T-helper 1 cell (primary cell): ENCODE measurements at regions not wholly inside any gene's neighbourhood (a gene's known extent, or its start where the extent isn't known, plus 50 kb on each side); places are given as distances from the start of the nearest gene placed in this dataset.

ENCODE experiments used
- DNase-seq, 5 donors: peaks; one replicate each; pipeline ENCODE4 v3.0.0-alpha.2; 2012 to 2020

DNA sequence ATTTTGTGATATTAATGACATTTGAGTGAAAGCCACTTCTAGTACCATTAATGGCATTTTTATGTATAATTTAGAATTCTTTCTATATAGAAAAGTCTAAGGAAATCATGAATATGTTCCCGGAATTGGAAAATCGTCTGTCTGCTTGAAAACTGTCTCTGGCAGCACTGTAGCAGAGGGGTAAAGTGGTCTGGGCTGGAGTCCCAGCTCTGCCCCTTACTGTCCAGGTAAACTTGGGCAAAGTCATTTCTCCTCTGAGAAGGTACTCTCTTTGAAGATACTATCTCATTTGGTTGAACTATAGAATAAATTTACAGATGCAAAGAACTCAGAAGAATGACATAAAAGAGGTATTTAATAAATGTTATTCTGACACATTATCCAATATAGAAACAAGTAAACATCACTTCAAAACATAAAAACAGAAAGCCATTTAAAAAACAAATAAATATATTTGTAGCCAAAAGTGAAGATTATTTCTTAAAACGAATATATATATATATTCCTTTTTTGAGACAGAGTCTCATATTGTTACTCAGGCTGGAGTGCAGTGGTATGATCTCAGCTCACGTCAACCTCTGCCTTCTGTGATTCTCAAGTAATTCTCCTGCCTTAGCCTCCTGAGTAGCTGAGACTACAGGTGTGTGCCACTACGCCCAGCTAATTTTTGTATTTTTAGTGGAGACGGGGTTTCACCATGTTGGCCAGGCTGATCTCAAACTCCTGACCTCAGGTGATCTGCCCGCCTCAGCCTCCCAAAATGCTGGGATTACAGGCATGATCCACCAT, 149.8 kb upstream of the ITGA4 start:
- DNase-seq = peak in 1 of 5 donors; percentile 41

DNA sequence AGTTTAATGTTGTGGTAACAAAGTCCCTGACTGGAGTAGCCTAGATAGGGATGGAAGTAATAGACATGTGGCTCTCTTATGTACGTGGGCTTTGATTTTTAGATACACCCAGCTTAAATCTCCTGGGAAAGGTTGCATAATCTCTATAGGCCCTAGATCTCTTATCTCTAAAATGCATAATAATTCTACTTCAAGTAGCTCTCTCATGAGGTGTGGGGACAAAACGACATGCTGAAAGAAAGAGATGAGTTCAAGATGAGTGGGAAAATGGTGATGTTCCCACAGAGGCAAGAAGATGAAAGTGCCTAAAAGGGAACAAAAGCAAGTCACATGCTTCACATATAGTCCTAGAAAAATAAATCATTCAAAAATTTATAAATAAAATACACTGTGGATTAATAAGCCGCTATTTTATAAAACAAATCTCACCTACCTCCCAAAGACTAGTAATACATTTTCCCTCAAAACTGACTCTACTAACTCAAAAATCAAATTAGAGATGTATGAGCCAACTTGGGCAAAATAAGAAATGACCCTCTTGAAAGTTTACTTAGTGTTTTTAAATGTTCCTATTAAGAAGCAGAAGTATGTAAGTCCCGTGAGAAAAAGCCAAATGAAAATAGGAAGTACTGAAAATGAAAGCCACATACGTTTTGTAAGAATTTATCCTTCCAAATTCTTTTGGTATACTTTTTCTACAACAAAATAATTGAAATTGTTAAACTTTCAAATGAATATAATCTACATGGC, 148.2 kb upstream of the ITGA4 start:
- DNase-seq = peak in 1 of 5 donors; percentile 32

DNA sequence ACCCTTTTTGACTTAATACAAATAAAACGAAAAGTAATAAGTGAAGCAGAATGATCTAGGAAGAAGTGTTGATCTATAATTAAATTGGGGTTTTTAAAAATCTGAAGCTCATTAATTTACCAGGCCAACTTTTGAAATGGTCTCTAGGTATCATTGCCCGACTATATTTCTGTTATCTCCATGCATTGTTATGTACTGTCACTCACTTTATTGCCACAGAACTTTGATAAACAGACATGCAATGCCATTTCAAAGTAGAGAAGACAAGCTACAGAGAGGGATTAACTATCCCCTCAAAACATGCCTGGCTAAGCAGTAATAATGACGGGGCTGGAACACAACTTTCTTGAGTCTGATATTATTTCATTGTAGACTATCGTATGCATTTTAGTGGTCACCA, 147.6 kb upstream of the ITGA4 start:
- peak in 1 of 5 donors; percentile 24 for DNase-seq

DNA sequence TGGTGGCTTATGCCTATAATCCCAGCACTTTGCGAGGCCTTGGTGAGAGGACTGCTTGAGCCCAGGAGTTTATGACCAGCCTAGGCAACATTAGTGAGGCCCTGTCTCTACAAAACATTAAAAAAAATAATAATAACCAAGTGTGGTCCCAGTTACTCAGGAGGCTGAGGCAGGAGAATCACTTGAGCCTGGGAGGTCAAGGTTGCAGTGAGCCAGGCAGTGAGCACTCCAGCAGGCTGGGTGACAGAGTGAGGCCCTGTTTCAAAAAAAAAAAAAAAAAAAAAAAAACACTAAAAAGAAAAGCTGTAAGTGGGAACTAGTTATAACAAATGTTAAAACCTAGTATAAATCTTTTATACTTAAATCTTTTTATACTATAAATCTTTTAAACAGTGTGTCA, 146.2 kb upstream of the ITGA4 start:
- DNase-seq = peak in 1 of 5 donors; percentile 17

DNA sequence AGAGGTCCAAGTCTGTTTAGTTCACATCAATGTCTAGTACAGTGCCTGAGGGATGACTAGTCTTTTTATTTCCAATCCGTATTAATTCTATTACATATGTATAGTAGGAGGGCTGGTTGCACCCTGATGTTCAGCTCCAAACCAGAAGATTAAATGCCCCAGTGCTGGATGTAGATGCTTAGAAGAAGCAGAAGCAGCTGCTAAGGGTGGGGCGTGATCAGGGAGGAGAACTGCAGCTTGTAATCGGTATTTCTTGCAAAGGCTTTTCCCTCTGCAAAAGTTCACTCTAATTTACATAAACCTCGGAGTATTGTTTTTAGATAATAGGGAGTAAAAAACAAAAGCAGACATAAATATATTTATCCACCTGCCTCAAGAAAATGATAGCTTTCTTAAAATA, 145.3 kb upstream of the ITGA4 start:
- peak in 1 of 5 donors; percentile 45 for DNase-seq

DNA sequence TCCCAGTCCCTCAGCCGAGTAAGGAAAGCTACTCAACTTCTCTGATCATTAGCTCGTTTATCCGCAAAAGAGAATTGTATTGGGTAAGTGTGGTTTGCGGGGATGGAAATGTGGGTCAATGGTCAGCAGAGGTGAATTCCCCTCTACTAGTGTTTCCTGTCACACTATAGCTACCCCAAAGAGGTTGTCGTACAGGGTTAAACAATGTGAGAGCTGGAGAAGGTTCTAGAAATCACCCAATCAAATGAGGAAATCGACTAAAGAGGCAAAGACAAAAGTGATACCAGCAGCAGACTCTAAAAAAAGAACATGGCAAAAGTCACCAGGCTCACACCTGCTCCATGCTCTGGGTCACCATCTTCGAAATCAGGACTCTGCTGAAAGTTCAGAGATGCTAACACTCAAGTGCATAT, 144.7 kb upstream of the ITGA4 start:
- peak in 1 of 5 donors; percentile 81 for DNase-seq

DNA sequence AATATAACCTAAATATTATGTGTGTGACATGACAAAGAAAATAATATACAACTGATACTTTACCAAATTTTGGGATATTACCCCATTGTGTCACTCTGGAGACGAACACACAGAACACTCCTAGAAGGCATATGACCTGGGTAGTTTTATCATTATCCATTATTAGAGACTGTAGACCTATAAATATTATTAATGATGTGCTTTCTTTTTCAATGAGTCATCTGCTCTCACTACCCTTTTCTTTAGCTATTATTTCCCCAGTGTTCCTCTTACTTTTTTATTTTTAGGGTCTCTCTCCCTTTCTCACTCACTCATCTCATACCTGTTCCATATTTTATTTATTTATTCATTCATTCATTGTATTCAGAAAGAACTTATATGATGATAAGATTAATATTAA, 143.3 kb upstream of the ITGA4 start:
- no peak for DNase-seq

DNA sequence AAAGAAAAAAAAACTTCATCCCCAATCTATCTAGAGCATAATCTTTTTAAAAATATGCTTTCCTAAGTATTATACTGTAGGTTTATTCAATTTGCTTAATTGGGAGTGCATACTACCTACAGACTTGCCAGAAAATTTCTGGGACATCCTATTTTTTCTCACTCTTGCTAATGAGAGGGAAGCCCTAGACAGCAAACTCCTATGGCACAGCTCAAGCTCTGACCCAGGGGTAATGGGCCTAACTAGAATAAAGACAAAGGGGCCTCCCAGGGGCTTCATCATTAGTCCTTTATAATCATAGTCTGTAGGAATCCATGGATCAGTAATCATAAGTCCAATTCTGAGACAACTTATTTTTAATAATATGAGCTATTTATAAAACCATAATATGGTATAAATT, 142.6 kb upstream of the ITGA4 start:
- no peak for DNase-seq

DNA sequence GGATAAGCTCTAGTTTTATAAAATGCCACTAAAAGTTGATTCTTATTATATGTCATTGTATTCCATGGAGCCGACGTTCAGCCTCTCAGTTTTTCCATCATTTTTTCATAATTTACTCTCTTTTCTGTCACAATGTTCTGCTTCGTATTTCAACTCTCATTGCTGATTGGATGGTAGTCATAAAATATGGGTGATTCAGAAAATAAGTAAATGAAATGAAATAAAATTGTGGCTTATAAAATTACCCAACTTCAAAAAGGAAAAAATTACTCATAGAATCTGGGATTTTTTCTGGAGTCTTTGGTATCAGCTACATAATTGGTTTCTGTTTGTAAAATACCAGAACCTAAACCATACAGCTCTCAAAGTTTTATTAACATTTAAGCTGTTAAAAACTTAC, 139.7 kb upstream of the ITGA4 start:
- no peak for DNase-seq

DNA sequence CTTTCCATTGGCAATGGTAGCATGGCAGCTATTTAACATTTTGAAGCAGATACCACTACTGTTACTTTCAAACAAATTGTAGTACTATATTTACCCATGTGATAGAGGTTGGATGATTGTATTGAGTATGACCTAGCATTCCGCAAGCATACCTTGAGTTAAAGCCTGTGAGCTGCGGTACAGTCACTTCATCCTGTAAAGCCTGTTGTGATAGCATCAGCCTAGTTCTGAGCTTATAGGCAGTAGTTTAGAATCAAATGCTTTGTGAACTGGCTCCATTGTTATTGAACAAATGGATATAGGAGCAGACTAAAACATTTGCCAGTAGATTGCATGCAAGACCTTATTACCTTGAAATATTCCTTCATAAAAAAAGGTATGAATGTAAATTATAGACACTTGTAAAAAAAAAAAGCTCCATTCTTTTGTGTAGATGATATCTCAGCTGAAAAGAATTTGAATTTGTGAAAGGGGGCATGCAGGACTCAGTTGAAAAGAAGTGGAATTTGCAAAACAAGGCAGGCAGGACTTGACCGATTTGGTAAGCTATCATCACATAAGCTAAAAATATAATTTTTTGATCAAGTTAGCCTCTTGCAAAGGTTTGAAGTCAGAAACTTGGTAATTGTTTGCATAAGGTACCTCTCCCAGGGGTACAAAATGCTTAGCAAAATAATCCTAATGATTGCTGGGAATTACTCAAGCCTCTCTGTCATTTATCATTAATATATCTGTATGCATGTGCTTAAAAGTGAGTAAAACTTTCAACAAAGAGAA, 138.5 kb upstream of the ITGA4 start:
- no peak for DNase-seq

DNA sequence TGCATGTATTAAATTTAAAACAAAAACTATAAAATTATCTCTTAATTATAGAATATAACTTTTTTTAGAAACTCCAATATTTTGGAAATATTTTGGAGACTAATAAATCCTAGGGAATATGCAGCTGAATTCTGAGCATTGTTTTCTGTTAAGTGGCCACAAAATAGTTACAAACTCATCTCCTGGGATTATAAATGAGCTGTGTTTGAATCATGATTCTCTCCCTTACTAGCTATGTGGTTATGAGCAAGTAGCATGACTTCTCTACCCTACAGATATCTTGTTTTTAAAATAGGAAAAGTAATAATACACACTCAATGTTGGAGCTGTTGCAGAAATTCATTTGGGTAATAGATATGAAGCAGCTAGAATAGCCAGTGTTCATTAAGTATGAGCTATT, 137.9 kb upstream of the ITGA4 start:
- no peak for DNase-seq

DNA sequence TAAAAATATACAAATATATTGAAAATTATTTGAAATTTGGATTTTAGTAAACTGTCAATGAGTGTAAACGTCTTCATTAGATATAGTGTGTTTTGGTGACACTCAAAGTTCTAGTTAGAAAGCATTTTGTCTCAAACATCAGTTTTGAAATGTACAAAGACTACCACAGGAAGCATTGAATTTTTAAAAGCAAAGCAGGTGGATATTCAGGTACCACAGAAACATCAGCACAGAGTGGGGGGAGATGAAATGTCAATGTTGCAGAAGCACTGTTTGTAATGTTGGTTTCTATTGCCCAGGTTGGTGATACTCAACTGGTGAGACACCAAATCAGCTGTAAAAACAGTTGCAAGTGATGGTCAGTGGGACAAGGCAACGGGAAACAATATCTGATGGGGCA, 136.5 kb upstream of the ITGA4 start:
- no peak for DNase-seq

DNA sequence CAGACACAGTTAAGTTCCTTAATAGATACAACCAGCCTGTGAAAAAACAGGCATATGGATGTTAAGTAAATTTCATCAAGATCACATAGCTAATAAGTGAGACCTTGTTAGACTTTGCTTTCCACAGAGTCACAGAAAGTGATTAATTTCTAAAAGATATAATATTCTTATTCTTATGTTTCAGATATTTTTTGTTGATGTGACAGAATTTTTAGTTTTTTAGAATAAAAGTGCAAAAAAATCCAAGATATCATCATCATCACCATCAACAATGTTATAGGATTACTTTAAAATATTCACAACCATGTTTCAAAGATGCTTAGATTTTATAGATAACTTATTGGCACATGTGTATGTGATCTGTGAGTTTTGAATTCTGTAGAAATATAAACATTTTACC, 132.3 kb upstream of the ITGA4 start:
- DNase-seq = no peak

DNA sequence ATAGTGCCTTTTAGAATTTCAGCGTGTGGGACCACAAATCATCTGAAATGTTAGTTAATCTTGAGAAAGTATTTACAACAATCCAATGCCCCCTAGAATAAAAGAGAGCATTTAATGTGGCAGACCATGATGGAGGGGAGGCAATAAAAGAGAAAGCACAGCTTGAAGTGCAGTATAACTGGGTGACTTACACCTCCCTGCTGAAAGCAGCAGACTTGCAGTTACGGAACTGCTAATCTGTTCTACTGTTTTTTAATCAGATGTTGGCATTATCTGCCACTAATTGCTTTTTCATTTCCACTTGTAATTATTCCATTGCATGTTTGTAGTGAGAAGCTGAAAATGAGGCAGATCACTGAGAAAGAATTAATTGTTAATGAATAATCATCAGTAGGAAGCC, 130.5 kb upstream of the ITGA4 start:
- DNase-seq = no peak

DNA sequence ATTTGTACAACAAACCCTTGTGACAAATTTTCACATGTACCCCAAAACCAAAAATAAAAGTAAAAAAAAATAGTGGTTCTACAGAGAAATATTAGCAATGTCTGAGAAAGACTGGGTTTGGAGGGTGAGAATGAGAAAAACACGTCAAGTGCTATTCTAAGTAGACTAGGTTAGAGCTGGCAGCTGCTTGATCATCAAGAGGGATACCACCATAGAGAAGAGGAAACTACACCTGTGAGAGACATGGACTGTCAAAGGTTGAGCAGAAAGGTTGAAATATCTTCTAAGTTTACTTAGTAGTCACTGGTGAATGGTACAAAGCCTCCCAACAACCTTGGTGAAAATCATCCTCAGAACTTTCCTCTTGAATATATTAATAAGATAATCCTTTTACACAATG, 126.9 kb upstream of the ITGA4 start:
- no peak for DNase-seq

DNA sequence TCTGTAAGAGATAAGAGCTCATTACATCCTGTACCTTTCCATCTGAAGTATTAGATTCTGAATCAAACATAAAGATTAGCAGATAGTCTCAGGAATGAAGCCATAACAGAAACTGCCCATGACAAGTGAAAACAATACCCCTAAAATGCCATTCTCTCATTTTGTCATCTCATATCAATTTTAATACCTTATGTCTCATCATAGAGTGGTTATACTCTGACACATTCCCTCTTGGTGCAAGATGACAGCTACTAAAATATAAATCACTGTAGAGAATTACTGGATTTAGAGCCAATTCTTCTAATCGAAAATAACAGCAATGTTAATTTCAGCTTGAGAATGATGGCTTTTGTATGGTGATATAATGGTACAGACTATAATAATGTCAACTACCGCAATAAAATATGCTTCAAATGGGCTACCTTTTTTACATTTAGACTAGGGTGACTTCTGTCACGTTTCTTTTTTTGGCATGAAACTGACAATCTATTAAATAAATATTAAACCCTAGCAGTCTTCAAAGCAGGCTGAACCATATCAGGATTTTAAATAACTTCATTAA, 125.1 kb upstream of the ITGA4 start:
- no peak for DNase-seq

DNA sequence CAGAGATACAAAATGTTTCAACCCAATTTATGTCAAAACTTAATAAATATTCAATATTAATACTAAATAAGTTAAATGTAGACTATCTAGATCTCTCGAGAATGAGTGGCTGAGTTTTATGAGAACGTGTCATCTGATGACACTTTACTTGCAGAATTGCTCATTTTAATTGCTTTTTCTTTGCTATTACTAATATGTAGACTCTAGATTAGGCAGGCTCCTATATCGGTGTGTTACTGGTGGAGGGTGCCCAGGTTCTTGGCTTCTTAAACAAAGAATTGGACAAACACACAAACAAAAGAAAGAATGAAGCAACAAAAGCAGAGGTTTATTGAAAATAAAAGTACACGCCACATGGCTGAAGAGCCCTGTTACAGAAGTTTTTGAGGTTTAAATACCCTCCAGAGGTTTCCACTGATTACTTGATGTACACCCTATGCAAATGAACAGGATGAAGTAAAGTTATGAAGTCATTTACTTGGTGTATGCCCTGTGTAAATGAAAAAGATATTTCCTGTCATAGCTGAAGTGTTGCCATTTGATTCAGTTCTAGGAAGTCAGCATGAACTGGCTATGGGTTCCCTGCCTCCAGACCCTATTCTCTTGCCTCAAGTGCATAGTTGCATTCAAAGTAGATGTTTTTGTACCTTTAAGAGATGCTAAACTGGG, 122.9 kb upstream of the ITGA4 start:
- DNase-seq = peak in 1 of 5 donors; percentile 54

DNA sequence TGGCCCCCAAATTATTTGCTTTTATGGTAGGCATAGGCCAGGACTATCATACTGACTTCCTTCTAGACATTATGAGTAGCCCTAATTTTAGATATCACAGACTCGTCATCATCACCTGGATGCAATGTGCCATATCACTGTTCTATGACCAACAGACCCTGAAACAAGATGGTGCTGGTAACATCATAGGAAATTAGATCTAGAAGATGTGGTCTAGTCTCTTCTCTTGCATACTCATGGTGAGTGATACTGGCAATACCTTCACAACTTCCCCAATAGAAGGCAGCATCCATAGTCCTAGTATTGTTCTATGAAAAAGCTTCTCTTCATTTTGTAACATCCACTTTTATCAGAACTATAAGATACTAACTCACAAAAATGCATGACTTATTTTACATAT, 116.3 kb upstream of the ITGA4 start:
- no peak for DNase-seq

DNA sequence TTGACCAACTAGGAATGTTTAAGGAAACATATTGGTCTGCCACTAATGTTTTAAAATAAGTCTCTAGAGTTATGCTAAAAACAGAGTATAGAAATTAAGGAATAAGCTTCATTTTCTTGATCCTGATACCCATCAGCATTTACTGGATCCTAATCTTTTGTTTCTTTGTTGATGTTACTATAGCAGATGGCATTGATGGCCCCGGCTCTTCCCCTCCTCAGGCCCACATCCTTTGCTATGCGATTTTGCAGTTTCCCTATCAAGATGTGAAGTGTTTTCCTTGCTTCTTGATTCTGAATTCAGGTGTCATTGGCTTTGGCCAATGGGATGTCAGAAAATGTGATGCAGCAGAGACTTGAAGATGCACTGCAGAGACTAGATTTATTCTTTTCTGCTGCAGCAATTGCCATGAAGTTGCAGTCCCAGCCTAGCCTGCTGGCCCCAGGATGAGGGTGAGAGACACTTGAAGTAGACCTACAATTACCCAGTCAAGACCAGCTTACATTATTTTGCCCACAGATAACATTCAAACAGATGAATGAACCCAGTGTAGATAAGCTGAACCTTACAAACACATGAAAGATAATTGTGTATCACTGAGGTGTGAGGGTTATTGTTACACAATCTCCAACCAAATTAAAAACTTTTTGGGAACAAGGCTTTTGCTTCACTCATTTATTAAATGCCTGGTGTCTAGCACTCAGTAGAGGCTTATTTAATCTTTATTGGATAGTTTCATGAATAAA, 115.2 kb upstream of the ITGA4 start:
- no peak for DNase-seq

DNA sequence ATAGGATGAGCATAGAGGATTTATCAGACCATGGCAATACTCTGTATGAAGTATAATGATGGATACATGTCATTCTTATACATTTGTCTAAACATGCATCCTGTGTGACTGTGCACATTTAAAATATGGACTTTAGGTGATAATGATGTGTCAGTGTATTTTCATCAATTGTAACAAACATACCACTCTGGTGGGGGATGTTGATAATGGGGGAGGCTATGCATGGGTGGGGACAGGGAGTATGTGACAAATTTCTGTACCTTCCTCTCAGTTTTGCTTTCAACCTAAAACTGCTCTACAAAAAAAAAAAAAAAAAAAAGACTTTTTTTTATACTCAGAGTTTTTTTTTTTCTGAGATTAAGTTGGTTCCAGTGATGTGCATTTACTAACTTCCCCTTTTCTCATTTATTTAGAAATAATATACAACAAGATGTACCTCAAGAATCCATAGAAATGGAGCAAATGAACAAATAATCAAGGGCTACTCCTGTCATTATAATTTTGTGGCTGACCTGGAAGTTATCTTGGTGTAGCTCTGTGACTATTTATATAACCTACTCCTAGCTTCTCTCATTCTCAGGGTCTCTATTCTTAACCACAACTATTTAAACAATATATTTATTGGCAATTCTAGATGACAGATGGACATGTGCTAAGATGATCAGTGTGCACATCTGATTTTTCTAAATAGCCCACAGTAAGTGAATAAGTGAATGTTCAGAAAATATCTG, 108.9 kb upstream of the ITGA4 start:
- DNase-seq = peak in 1 of 5 donors; percentile 24

DNA sequence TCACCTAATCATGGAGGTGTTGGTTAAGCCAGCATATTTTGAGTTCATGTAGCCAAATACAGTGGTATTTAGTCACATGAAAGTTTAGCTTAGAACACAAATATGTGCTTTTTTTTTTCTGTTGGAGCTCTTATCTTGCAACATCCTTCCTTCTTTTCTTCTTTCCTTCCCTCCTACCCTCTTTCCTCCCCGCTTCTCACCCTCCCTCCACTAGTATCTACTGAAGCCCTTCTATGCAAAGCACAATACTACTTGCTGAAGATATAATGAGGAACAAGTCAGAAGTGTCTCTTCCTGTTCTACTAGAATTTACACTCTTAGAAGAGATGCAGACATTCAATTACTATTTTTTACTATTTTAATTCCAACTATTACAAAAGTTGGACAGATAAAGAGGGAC, 105.0 kb upstream of the ITGA4 start:
- no peak for DNase-seq
